GM12891 (cell line): ENCODE measurements at regions not wholly inside any gene's neighbourhood (a gene's known extent, or its start where the extent isn't known, plus 50 kb on each side); places are given as distances from the start of the nearest gene placed in this dataset.
"Not testable (repeated sequence)": the region's sequence is repeated elsewhere in the genome, so short reads cannot be mapped to it uniquely, and the experiment has no call there.

Experiments
- POLR2A ChIP-seq: IDR thresholded peaks from 2 replicates; pipeline ENCODE4 v1.6.1; 2011; ENCODE audit warnings: low read depth, low read length, control low read depth
- POLR2AphosphoS5 ChIP-seq: IDR thresholded peaks from 2 replicates; pipeline ENCODE4 v1.6.1; 2011; ENCODE audit warnings: low read depth, low read length, control low read depth
- TAF1 ChIP-seq: IDR thresholded peaks from 2 replicates; pipeline ENCODE4 v1.6.1; 2011; ENCODE audit warnings: low read depth, low read length, control low read depth

GRCh38 chr19:14293101-14293815 lies 87.3 kb upstream of the ADGRL1 start:
- not testable (repeated sequence) for TF ChIP-seq POLR2AphosphoS5, TAF1, POLR2A
